Body of pancreas (tissue), 4 donors: ENCODE measurements at regions not wholly inside any gene's neighbourhood (a gene's known extent, or its start where the extent isn't known, plus 50 kb on each side); places are given as distances from the start of the nearest gene placed in this dataset.

Experiments
- POLR2A ChIP-seq, 3 donors: fragments of 450-650 bp; IDR thresholded peaks; one replicate each; pipeline ENCODE4 v1.6.1; 2016; ENCODE audit warnings: antibody characterized with exemption in 3 of 3, mild to moderate bottlenecking in 2 of 3
- TF ChIP-seq, protein P1 (sequence below), 7 experiments: fragments of 450-650 bp in 4 of 7; fragments of 200-600 bp in 3 of 7; sonication (generic) in 3 of 7; IDR thresholded peaks; one replicate each; pipeline ENCODE4 v1.5.1; 2016 to 2019; ENCODE audit warnings: antibody characterized with exemption in 7 of 7

GRCh38 chr22:48921411-48921903 is 906.2 kb downstream of the BRD1 start:
- no peak for TF ChIP-seq POLR2A (IDR thresholded peaks at IDR 0.05)
- TF ChIP-seq, protein P1, sequence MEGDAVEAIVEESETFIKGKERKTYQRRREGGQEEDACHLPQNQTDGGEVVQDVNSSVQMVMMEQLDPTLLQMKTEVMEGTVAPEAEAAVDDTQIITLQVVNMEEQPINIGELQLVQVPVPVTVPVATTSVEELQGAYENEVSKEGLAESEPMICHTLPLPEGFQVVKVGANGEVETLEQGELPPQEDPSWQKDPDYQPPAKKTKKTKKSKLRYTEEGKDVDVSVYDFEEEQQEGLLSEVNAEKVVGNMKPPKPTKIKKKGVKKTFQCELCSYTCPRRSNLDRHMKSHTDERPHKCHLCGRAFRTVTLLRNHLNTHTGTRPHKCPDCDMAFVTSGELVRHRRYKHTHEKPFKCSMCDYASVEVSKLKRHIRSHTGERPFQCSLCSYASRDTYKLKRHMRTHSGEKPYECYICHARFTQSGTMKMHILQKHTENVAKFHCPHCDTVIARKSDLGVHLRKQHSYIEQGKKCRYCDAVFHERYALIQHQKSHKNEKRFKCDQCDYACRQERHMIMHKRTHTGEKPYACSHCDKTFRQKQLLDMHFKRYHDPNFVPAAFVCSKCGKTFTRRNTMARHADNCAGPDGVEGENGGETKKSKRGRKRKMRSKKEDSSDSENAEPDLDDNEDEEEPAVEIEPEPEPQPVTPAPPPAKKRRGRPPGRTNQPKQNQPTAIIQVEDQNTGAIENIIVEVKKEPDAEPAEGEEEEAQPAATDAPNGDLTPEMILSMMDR (IDR thresholded peaks at IDR 0.05): no peak
